ENCODE measurements at regions not wholly inside any gene's neighbourhood (a gene's known extent, or its start where the extent isn't known, plus 50 kb on each side); places are given as distances from the start of the nearest gene placed in this dataset.

GRCh38 chr4:35734381-35735098, 509.8 kb downstream of the ARAP2 start:
- POLR2A ChIA-PET: no interaction called here
- H3K4me3 ChIP-seq (ENCODE audit: low read depth, low read length): no peak overlapping the region
- CTCF ChIA-PET: no interaction called here
- TF ChIP-seq, protein P1, sequence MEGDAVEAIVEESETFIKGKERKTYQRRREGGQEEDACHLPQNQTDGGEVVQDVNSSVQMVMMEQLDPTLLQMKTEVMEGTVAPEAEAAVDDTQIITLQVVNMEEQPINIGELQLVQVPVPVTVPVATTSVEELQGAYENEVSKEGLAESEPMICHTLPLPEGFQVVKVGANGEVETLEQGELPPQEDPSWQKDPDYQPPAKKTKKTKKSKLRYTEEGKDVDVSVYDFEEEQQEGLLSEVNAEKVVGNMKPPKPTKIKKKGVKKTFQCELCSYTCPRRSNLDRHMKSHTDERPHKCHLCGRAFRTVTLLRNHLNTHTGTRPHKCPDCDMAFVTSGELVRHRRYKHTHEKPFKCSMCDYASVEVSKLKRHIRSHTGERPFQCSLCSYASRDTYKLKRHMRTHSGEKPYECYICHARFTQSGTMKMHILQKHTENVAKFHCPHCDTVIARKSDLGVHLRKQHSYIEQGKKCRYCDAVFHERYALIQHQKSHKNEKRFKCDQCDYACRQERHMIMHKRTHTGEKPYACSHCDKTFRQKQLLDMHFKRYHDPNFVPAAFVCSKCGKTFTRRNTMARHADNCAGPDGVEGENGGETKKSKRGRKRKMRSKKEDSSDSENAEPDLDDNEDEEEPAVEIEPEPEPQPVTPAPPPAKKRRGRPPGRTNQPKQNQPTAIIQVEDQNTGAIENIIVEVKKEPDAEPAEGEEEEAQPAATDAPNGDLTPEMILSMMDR (IDR thresholded peaks at IDR 0.05; ENCODE audit: insufficient read depth, low read length, missing control alignments): no peak
- no peak for DNase-seq (ENCODE audit: low read depth, low spot score)

DNA sequence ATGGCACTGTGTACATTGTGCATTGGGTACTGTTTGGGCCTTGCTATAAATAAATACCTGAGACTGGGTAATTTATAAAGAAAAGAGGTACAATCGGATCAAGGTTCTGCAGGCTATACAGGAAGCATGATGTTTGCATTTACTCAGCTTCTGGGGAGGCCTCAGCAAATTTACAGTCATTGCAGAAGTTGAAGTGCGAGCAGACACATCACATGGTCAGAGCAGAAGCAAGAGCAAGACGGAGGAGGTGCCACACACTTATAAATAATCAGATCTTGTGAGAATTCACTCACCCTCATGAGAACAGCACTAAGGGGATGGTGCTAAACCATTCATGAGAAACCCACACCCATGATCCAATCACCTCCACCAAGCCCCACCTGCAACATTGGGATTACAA, 505.0 kb downstream of the ARAP2 start:
- CTCF ChIA-PET: no interaction called here
- H3K4me3 ChIP-seq (ENCODE audit: low read depth, low read length): no peak overlapping the region
- TF ChIP-seq, protein P1 (IDR thresholded peaks at IDR 0.05; ENCODE audit: insufficient read depth, low read length, missing control alignments): no peak
- POLR2A ChIA-PET: no interaction called here
- DNase-seq (ENCODE audit: low read depth, low spot score): no peak

DNA sequence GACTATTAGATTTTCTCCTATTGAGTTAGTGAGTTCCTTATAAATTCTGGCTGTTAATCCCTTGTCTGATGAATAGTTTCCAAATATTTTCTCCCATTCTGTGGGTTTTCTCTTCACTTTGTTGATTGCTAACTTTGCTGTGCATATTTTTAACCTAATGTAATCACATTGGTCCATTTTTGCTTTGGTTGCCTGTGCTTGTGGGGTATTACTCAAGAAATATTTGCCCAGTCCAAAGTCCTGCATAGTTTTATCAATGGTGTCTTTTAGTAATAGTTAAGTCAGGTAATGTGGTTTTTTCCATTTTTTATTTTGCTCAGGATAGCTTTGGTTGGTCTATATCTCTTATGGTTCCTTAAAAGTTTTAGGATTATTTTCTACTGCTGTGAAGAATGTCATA, 490.3 kb downstream of the ARAP2 start:
- CTCF ChIA-PET: no interaction called here
- TF ChIP-seq, protein P1 (IDR thresholded peaks at IDR 0.05; ENCODE audit: insufficient read depth, low read length, missing control alignments): no peak
- H3K4me3 ChIP-seq (ENCODE audit: low read depth, low read length): no peak overlapping the region
- DNase-seq (ENCODE audit: low read depth, low spot score): no peak
- POLR2A ChIA-PET: no interaction called here

DNA sequence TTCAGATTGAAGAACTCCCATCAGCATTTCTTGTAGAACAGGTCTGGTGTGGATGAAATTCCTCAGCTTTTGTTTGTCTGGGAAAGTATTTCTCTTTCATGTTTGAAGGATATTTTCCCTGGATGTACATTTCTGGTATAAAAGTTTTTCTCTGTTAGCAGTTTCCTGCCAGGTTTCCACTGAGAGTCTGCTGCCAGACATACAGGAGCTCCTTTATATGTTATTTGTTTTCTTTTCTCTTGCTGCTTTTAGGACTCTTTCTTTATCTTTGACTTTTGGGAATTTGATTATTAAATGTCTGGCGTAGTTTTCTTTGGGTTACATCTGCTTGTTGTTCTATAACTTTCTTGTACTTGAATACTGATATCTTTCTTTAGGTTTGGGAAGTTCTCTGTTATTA, 486.5 kb downstream of the ARAP2 start:
- TF ChIP-seq, protein P1 (IDR thresholded peaks at IDR 0.05; ENCODE audit: insufficient read depth, low read length, missing control alignments): no peak
- ChIA-PET POLR2A (no interaction called here), CTCF (no interaction called here)
- DNase-seq (ENCODE audit: low read depth, low spot score): no peak
- H3K4me3 ChIP-seq (ENCODE audit: low read depth, low read length): no peak overlapping the region

- ChIA-PET CTCF (no interaction called here), POLR2A (no interaction called here)
- DNase-seq (ENCODE audit: low read depth, low spot score): no peak
- no peak overlapping the region for H3K4me3 ChIP-seq (ENCODE audit: low read depth, low read length)
- TF ChIP-seq, protein P1 (IDR thresholded peaks at IDR 0.05; ENCODE audit: insufficient read depth, low read length, missing control alignments): no peak
Measured at GRCh38 chr4:35760807-35761206, 483.5 kb downstream of the ARAP2 start.

GRCh38 chr4:35771571-35771970, 472.7 kb downstream of the ARAP2 start:
- TF ChIP-seq, protein P1 (IDR thresholded peaks at IDR 0.05; ENCODE audit: insufficient read depth, low read length, missing control alignments): no peak
- no peak for DNase-seq (ENCODE audit: low read depth, low spot score)
- no peak overlapping the region for H3K4me3 ChIP-seq (ENCODE audit: low read depth, low read length)
- POLR2A ChIA-PET: no interaction called here
- CTCF ChIA-PET: no interaction called here
